HG02938 (cell line): ENCODE measurements at regions not wholly inside any gene's neighbourhood (a gene's known extent, or its start where the extent isn't known, plus 50 kb on each side); places are given as distances from the start of the nearest gene placed in this dataset.
A peak's percentile ranks its signal among the peaks of the same experiment; 100 is the strongest.

Experiments
- ATAC-seq: cut with Tn5 transposase; IDR thresholded peaks from one replicate; pipeline ENCODE4 v1.9.1; 2021; ENCODE audit warnings: mild to moderate bottlenecking, moderate library complexity; ENCODE audit not compliant: unreplicated experiment

DNA sequence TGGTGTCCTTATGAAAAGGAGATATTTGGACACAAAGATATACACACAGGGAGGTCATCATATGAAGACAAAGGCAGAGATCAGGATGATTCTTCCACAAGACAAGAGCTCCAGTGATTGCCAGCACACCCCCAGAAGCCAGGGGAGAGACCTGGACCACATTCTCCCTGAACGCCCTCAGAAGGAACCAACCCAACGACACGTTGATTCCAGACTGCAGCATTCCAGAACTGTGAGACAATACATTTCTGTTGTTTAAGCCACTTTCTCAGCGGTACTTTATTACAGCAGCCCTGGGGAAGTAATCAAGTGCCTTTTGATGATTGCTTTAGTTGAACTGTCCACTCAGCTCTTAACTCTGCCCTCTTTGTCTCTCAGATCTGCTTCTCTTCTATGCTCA lies 285.5 kb upstream of the SMARCA2 start:
- no peak for ATAC-seq

DNA sequence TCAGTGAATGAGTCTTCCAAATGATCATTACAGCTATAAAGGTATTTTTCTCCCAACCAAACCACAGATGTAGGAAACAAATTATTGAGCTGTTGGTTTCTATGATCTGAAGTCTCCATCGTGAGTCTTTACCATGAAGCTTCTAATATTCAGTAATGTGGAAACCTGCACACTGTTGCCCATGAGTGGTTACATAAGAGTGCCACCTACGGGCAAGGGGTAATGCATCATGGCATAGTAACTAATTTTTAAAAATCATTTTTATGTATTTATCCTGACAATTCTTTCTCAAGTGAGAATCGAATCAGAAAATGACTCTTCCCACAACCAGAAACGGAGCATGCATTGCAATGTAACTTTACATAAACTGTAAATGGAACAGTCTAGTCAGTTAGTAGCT lies 282.5 kb upstream of the SMARCA2 start:
- ATAC-seq: no peak

DNA sequence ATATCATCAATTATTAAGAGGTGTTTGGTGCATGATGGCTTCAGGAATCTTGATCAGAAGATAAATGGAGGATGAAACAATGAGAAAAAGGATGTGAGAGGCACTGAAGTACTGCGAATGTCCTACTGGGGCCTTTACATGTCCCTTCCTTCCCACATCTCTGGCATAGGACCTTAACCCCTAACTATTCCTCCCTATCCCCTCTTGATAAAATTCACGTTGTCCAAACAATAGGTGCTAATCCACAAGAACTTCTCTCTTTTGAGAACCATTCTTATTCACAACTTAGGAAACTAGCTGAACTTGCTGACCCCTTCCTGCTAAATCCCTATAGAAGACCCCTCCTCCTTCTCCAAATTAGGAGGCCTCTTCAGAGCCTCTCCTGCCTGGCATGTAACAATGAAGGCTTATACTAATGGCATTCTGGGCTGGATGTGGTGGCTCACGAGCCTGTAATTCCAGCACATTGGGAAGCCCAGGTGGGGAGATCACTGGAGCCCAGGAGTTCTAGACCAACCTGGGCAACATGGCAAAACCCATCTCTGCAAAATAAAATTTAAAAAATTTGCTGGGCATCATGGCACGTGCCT lies 276.5 kb upstream of the SMARCA2 start:
- no peak for ATAC-seq

DNA sequence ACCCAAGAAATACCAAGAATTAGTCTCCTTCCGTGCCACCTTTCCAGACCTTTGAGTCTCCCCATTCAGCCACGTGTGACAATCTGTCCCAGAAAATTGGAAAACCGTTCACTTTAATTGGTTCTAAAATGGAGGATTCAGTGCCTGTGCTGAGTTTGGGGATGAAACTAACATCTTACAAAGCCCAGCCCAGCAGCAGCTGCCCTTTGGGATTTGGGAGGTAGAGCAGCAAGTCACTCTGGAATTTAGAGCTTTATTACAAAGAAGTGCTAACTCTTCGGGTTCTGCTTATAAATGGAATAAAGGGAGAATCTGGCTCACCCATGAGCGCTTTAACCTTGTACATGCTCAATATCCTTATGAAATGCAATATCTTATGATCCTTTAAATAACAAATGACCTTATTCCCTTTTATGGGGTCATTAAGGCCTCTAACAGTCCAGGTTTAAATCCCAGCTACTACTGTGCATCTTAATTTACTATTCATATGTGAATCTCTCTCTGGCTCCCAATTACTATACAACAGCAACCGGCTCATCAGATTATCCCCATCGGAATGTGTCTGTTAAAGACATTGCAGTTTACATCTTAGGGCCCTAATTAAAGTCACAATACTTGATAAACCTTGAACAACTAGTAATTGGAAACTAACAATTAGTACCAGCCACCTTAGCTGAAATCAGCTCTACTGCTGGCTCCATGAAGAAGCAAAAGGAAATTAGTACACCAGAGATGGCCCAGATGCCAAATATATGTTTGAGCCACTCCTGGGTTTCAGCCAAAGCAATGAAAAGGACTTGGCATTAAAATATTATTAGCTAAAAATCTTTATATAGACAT lies 271.8 kb upstream of the SMARCA2 start:
- no peak for ATAC-seq

GRCh38 chr9:1745980-1746379 lies 269.2 kb upstream of the SMARCA2 start:
- ATAC-seq: no peak

DNA sequence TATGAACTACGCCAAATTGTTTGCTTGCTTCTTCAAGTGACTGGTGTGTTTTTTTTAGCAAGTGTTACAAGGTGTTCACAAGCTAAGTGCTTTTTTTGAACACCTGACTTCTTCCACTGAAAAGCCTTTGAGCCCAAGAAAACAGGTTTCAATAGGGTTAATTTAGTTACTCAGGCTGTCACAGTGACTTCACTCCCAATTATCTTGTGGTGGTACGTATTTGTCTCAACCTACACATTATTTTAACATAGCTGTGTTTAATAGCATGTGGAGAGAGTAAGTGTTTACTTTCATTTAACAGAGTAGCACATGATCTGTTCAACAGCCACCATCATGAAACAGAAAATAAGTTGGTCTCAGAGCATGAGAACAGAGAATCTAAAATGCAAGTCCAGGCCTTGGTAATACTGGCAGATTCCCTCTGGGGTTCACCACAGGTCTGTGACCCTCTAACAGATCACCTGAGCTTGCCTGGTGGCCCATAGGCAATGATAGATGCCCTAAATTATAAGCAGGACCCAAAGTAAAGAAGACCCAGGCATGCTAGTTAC lies 267.7 kb upstream of the SMARCA2 start:
- ATAC-seq: peak; percentile 74

GRCh38 chr9:1748407-1748806 lies 266.7 kb upstream of the SMARCA2 start:
- ATAC-seq: no peak

DNA sequence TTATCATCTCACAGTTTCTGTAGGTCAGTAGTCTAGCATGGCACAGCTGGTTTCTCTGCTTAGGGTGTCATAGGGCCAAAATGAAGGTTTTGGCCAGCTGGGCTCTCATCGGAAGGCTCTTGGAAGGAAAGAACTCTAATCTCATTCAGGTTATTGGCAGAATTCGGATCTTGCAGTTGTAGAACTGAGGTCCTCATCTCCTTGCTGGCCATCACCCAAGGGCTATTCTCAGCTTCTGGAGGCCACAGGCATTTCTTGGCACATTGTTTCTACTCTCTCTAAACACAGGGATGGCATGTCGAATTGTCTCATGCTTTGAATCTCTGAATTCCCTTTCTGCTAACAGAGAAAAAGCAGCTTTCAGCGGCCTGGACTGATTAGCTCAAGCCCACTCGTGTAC lies 258.0 kb upstream of the SMARCA2 start:
- ATAC-seq: no peak

GRCh38 chr9:1759009-1759408 lies 256.1 kb upstream of the SMARCA2 start:
- no peak for ATAC-seq

- ATAC-seq: no peak
Observed at GRCh38 chr9:1759771-1760300, 255.3 kb upstream of the SMARCA2 start.

DNA sequence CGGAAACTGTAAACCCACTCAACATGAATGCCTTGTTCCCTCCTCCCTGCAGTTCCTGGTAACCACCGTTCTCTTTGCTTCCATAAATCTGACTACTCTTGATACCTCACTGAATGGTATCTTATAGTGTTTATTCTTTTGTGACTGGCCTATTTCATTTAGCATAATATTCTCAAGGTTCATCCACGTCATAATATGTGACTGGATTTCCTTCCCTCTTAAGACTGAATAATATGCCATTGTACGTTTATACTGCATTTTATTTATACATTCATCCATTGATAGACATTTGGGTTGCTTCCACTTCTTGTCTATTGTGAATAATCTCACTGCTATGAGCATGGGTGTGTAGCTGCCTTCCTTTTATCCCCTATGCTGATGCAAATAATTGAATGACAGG lies 253.3 kb upstream of the SMARCA2 start:
- no peak for ATAC-seq

- no peak for ATAC-seq
Observed at GRCh38 chr9:1766042-1766441, 249.1 kb upstream of the SMARCA2 start.

DNA sequence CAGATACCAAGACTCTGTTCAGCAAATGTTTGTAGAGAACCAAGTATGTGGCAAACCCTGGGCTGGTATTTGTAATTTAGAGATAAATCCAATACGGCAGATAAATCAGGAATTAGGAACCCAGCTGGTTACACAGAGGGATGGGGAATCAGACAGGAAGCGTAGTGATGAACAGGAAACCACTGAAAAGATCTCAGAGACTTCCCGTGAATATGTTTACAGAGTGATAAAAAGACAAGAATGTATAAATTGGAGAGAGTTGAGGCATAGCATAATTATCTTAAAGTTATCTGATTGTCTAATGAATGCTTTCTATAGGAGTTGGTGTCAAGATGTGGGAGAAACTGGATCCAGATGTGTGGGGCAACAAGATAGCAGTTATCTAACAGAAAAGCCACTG lies 246.6 kb upstream of the SMARCA2 start:
- ATAC-seq: no peak

DNA sequence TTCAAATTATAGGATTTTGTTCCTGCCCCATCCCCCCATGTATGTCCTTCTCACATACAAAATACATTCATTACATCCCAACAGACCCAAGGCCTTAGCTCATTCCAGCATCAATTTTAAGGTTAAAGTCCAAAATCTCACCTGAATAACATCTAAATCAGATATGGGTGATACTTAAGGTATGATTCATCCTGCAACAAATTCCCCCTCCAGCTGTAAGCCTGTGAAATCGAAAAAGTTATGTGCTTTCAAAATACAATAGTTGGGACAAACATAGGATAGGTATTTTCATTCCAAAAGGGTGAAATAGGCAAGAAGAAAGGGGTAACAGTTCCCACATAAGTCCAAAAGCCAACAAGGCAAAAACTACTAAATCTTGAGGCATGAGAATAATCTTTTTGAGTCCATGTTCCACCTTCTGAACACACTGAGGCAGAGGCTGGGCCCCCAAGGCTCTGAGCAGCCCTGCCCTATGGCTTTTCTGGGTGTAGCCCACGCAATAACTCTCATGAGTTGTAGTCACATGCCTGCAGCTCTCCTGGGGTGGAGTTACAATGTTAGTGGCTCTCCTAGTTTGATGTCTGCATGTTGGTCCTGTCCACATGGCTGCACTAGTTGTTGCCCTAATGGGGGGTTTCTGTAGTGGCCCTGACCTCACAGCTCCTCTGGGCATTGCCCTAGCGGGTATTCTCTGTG lies 243.9 kb upstream of the SMARCA2 start:
- ATAC-seq: no peak

DNA sequence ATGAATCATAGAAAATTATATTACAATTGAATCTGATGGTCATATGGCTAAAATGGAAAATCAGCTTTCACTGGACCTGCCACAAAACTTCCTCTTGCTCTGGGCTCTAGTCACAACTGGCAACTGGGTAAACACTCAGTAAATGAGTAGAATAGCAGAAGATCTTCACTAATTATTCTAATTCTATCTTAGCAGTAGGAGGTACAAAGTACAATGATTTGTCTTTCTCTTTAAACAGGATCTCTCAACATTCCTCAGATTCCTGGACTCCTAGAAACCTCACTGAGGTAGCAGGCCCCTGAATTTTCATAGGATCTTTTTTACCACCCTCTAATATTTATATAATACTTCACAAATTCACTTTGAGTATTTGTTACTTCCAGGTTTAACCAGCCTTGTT lies 239.9 kb upstream of the SMARCA2 start:
- no peak for ATAC-seq

DNA sequence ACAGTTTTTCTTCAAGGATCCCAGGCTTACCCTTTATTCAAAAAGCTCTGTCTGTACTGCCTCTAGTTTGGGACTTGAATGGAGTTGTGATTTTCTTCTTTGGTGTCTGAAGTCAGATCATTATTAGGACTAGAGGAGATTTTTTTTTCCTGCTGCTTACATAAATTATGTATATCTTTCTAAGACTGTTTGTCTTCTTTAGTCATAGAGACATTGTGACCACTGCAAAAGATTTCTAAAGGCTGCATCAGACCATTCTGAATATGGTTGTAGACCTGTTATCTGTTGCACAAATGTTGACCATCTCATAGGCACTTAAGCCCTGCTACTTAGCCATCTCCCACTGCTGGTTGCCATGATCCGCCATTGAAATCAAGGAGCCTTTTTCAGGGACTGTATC lies 238.5 kb upstream of the SMARCA2 start:
- no peak for ATAC-seq

DNA sequence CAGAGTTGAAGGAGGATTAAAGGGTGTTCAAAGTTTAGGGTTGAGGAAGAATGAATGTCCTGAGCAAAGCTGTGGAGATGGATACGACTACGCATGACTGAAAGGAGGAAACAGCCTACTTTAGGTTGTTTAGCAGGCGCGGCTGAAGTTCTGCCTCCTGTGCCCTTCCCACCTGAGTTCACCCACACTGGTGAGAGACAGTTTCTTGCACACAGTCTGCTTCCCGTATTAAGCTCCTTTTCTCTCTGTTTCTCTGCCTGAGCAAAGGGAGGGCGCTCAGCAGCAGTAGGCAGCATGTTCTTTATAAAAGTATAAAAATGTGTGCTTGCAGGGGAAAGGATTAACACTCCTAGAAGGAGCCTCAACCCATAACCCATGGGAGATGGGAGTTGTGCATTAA lies 224.0 kb upstream of the SMARCA2 start:
- ATAC-seq: no peak

GRCh38 chr9:1794547-1795270 lies 220.4 kb upstream of the SMARCA2 start:
- no peak for ATAC-seq

DNA sequence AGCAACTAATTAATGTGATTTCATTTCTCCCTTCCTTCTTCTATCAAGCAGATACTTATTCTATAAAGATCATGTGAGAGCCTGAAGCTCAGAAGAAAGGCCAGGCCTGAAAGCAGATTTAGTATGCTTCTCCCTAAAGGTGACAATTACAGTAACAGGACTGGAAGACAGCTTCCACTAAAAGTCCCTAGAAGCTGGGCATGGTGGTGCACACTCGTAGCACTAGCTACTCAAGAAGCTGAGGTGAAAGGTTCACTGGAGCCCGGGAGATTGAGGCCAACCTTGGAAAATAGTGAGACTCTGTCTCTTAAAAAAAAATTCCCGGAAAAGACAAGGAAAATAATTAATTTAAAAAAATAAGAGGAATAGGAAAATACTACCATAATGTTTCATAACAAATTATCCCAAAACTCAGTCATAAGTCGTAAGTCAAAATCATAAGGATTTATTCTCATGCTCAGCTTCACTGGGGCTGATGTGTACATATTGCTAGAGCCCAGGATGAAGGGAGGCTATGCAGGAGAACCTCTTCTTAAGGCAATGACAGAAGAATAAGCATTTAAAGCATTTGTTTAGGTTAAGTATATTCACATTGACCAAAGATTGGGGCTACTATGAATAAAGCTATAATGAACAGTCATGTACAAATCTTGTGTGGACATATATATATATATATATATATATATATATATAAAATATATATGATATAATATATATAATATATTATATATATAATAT lies 210.8 kb upstream of the SMARCA2 start:
- ATAC-seq: no peak

DNA sequence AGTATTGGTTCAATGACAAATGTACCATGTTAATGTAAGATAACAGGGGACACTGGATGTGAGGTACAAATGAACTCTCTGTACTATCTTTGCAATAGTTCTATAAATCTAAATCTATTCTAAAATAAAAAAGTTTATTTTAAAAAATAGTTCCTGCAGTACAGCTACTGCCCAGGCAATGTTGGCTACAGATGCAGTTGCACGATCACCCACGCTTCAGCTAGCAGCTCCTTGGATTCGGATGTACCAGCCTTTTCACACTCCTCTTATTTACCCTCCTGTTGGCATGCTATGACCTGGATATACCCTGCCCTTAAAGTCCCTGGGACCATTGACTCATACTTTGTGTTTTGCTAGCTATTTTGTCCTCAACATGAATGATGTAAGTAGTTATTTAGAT lies 185.4 kb upstream of the SMARCA2 start:
- no peak for ATAC-seq
